Epithelial cell of esophagus (primary cell): ENCODE measurements at regions not wholly inside any gene's neighbourhood (a gene's known extent, or its start where the extent isn't known, plus 50 kb on each side); places are given as distances from the start of the nearest gene placed in this dataset.

Experiments used
- DNase-seq: peaks from one replicate; pipeline ENCODE4 v3.0.0; 2010; ENCODE audit warnings: low read depth
- H3K4me3 ChIP-seq: 2 replicates; pipeline ENCODE4 v1.5.1; 2011; ENCODE audit warnings: mild to moderate bottlenecking, low read length, control low read depth
- CTCF ChIP-seq: IDR thresholded peaks from 2 replicates; pipeline ENCODE4 v1.5.1; 2011; ENCODE audit warnings: low read depth, mild to moderate bottlenecking, low read length, control low read depth, inconsistent platforms; ENCODE audit not compliant: insufficient read depth; ENCODE audit errors: missing control alignments

GRCh38 chr2:47664817-47665216, 94.0 kb upstream of the KCNK12 start:
- TF ChIP-seq CTCF, result peak; percentile 34
- H3K4me3 ChIP-seq, result no peak overlapping the region
- DNase-seq, result peak; percentile 47

GRCh38 chr2:47662552-47662951, 91.8 kb upstream of the KCNK12 start:
- no peak for TF ChIP-seq CTCF
- no peak for DNase-seq
- no peak overlapping the region for H3K4me3 ChIP-seq

- no peak overlapping the region for H3K4me3 ChIP-seq
- TF ChIP-seq CTCF, result no peak
- no peak for DNase-seq
Measured at GRCh38 chr2:47661310-47661709, 90.5 kb upstream of the KCNK12 start.

GRCh38 chr2:47660168-47660567, 89.4 kb upstream of the KCNK12 start:
- H3K4me3 ChIP-seq, result no peak overlapping the region
- no peak for TF ChIP-seq CTCF
- DNase-seq, result no peak

GRCh38 chr2:47658646-47659320, 88.0 kb upstream of the KCNK12 start:
- H3K4me3 ChIP-seq, result no peak overlapping the region
- no peak for TF ChIP-seq CTCF
- DNase-seq, result no peak

GRCh38 chr2:47657886-47658489, 87.2 kb upstream of the KCNK12 start:
- TF ChIP-seq CTCF, result no peak
- no peak for DNase-seq
- H3K4me3 ChIP-seq, result no peak overlapping the region
